CD14-positive monocyte (primary cell): ENCODE measurements at regions not wholly inside any gene's neighbourhood (a gene's known extent, or its start where the extent isn't known, plus 50 kb on each side); places are given as distances from the start of the nearest gene placed in this dataset.

ENCODE experiments used
- DNase-seq, 3 donors: peaks; one replicate each; pipeline ENCODE4 v3.0.0-alpha.2; 2011 to 2022
- H2AFZ ChIP-seq: 2 replicates; pipeline ENCODE4 v1.6.0; 2012; ENCODE audit warnings: mild to moderate bottlenecking, low read depth, low read length, inconsistent platforms; ENCODE audit not compliant: insufficient read depth, poor library complexity, severe bottlenecking
- H3K27ac ChIP-seq, 2 donors: 1 replicate in 1 of 2; 2 replicates in 1 of 2; pipeline ENCODE4 v1.5.1; 2012 to 2013; ENCODE audit warnings: low read length in 2 of 2, control low read depth in 1 of 2, inconsistent platforms in 1 of 2, low read depth in 1 of 2, mild to moderate bottlenecking in 1 of 2
- H3K27me3 ChIP-seq, 2 donors: one replicate each; pipeline versions ENCODE4 v1.6.0 to v1.6.1; 2011 to 2013; ENCODE audit warnings: low read length in 2 of 2; ENCODE audit not compliant: control insufficient read depth in 2 of 2, insufficient read depth in 2 of 2
- H3K36me3 ChIP-seq, 2 donors: replicated peaks in 1 of 2; 1 replicate in 1 of 2; 2 replicates in 1 of 2; pipeline versions ENCODE4 v1.5.1 to v1.6.1; 2012 to 2013; ENCODE audit warnings: low read length in 2 of 2, control low read depth in 1 of 2, inconsistent platforms in 1 of 2, mild to moderate bottlenecking in 1 of 2; ENCODE audit not compliant: insufficient read depth in 2 of 2, control insufficient read depth in 1 of 2
- H3K4me1 ChIP-seq, 2 donors: 1 replicate in 1 of 2; 2 replicates in 1 of 2; pipeline versions ENCODE4 v1.5.1 to v1.6.1; 2012 to 2013; ENCODE audit warnings: low read length in 2 of 2, control low read depth in 1 of 2, inconsistent platforms in 1 of 2, mild to moderate bottlenecking in 1 of 2, moderate library complexity in 1 of 2; ENCODE audit not compliant: insufficient read depth in 2 of 2, control insufficient read depth in 1 of 2
- H3K4me2 ChIP-seq: replicated peaks from 2 replicates; pipeline ENCODE3; 2012; ENCODE audit warnings: low read length, moderate library complexity, mild to moderate bottlenecking; ENCODE audit not compliant: poor library complexity, severe bottlenecking; ENCODE audit errors: extremely low read depth
- H3K4me3 ChIP-seq, 3 experiments: fragments of 200-600 bp in 1 of 3; sonication (generic) in 1 of 3; replicated peaks in 1 of 3; 1 replicate in 2 of 3; 2 replicates in 1 of 3; pipeline ENCODE4 v1.5.1; 2011 to 2013; ENCODE audit warnings: low read length in 3 of 3, mild to moderate bottlenecking in 3 of 3, control low read depth in 2 of 3, low read depth in 2 of 3, inconsistent platforms in 1 of 3, moderate library complexity in 1 of 3
- H3K79me2 ChIP-seq: 2 replicates; pipeline ENCODE4 v1.6.0; 2012; ENCODE audit warnings: mild to moderate bottlenecking, control low read depth, inconsistent platforms, low read length, moderate library complexity; ENCODE audit not compliant: insufficient read depth
- H3K9ac ChIP-seq: 2 replicates; pipeline ENCODE4 v1.6.0; 2017; ENCODE audit warnings: low read length, mild to moderate bottlenecking; ENCODE audit not compliant: insufficient read depth, poor library complexity, severe bottlenecking
- H3K9me3 ChIP-seq, 2 donors: replicated peaks in 1 of 2; 1 replicate in 1 of 2; 2 replicates in 1 of 2; pipeline versions ENCODE4 v1.5.1 to v1.6.1; 2012 to 2013; ENCODE audit warnings: low read length in 2 of 2, control low read depth in 1 of 2; ENCODE audit not compliant: control insufficient read depth in 1 of 2, insufficient read depth in 1 of 2
- H4K20me1 ChIP-seq: 2 replicates; pipeline ENCODE4 v1.6.0; 2012; ENCODE audit warnings: mild to moderate bottlenecking, low read length, control low read depth, moderate library complexity; ENCODE audit not compliant: insufficient read depth
- H3K27ac Mint-ChIP-seq, 7 donors: one replicate each; pipeline ENCODE4 v1.8.0; 2020; ENCODE audit warnings: mild to moderate bottlenecking in 7 of 7, mixed read lengths in 7 of 7, moderate library complexity in 6 of 7, inconsistent platforms in 2 of 7
- H3K27me3 Mint-ChIP-seq, 3 donors: one replicate each; pipeline ENCODE4 v1.8.0; 2021 to 2022; ENCODE audit warnings: low read depth in 3 of 3, mild to moderate bottlenecking in 3 of 3, mixed read lengths in 3 of 3, moderate library complexity in 3 of 3, inconsistent platforms in 1 of 3
- H3K36me3 Mint-ChIP-seq, 2 donors: one replicate each; pipeline ENCODE4 v1.8.0; 2020; ENCODE audit warnings: mixed read lengths in 2 of 2, inconsistent platforms in 1 of 2, mild to moderate bottlenecking in 1 of 2
- H3K4me1 Mint-ChIP-seq: one replicate; pipeline ENCODE4 v1.8.0; 2020; ENCODE audit warnings: mild to moderate bottlenecking, mixed read lengths
- H3K4me3 Mint-ChIP-seq, 2 donors: one replicate each; pipeline ENCODE4 v1.8.0; 2020; ENCODE audit warnings: mild to moderate bottlenecking in 2 of 2, mixed read lengths in 2 of 2, moderate library complexity in 1 of 2
- H3K9me3 Mint-ChIP-seq, 7 donors: one replicate each; pipeline ENCODE4 v1.8.0; 2020 to 2022; ENCODE audit warnings: mixed read lengths in 7 of 7, mild to moderate bottlenecking in 6 of 7, moderate library complexity in 6 of 7, inconsistent platforms in 2 of 7
- CTCF ChIP-seq: fragments of 200-600 bp; IDR thresholded peaks from one replicate; pipeline ENCODE4 v1.8.0; 2022; ENCODE audit warnings: antibody characterized with exemption, mild to moderate bottlenecking
- WGBS: methylation state at CpG from one replicate; pipeline ENCODE4 v1.1.5; 2013; ENCODE audit warnings: missing lambda C conversion rate; ENCODE audit not compliant: insufficient coverage; 5-methylcytosine and 5-hydroxymethylcytosine counted together
- intact Hi-C, 2 donors: fragments of 100-400 bp; cut with micrococcal nuclease; formaldehyde crosslinking; loops; one replicate each; pipeline versions ENCODE4 v1.15.0 to v1.15.1; 2023

GRCh38 chr12:108448246-108448645 lies 66.8 kb upstream of the FICD start:
- no peak overlapping the region for H3K9ac ChIP-seq
- H3K4me2 ChIP-seq, result no peak overlapping the region
- no peak for TF ChIP-seq CTCF
- no peaks in the 10 kb centered on the region for H3K9me3 ChIP-seq
- no peak for DNase-seq
- no peaks in the 10 kb centered on the region for H3K36me3 ChIP-seq
- H3K4me3 ChIP-seq, result no peak overlapping the region
- no peak overlapping the region for H3K27ac ChIP-seq
- peaks cover 6 to 16% of the 10 kb centered on the region in 2 donors for H3K27me3 ChIP-seq
- Mint-ChIP-seq H3K4me1 (no peaks in the 10 kb centered on the region), H3K9me3 (no peaks in the 10 kb centered on the region), H3K27ac (no peak overlapping the region), H3K4me3 (no peak overlapping the region), H3K27me3 (peaks cover 14 to 41% (median 25%) of the 10 kb centered on the region in 3 donors), H3K36me3 (no peaks in the 10 kb centered on the region)
- no peaks in the 10 kb centered on the region for H4K20me1 ChIP-seq
- no peaks in the 10 kb centered on the region for H3K79me2 ChIP-seq
- H3K4me1 ChIP-seq, result no peaks in the 10 kb centered on the region
- no peak overlapping the region for H2AFZ ChIP-seq
- 91% methylated on average over 5 of the region's 5 CpGs for WGBS
- intact Hi-C loops, result no loop called here

GRCh38 chr12:108447168-108447832 lies 67.8 kb upstream of the FICD start:
- Mint-ChIP-seq H3K27me3 (peaks cover 15 to 37% (median 25%) of the 10 kb centered on the region in 3 donors), H3K4me3 (peak overlapping the region in 1 of 2 donors; percentile 49), H3K36me3 (no peaks in the 10 kb centered on the region), H3K4me1 (peaks cover 2% of the 10 kb centered on the region), H3K27ac (no peak overlapping the region), H3K9me3 (no peaks in the 10 kb centered on the region)
- Histone ChIP-seq H3K4me1 (peaks cover under 1 to 2% of the 10 kb centered on the region in 2 donors), H3K27me3 (peaks cover 6 to 14% of the 10 kb centered on the region in 2 donors), H4K20me1 (no peaks in the 10 kb centered on the region), H3K36me3 (no peaks in the 10 kb centered on the region), H3K9ac (no peak overlapping the region), H2AFZ (no peak overlapping the region), H3K4me3 (no peak overlapping the region), H3K9me3 (no peaks in the 10 kb centered on the region), H3K4me2 (no peak overlapping the region), H3K27ac (no peak overlapping the region), H3K79me2 (no peaks in the 10 kb centered on the region)
- intact Hi-C loops, result no loop called here
- WGBS, result no CpG with 5 or more reads among the region's 1 CpG
- TF ChIP-seq CTCF, result no peak
- DNase-seq, result no peak
